DMS79 (cell line): ENCODE measurements at regions not wholly inside any gene's neighbourhood (a gene's known extent, or its start where the extent isn't known, plus 50 kb on each side); places are given as distances from the start of the nearest gene placed in this dataset.
"Not testable (repeated sequence)": the region's sequence is repeated elsewhere in the genome, so short reads cannot be mapped to it uniquely, and the experiment has no call there.

Source experiments
- DNase-seq: peaks from one replicate; lab custom pipeline; 2025; lab: John Stamatoyannopoulos, UW

- DNase-seq: no peak
Measured at GRCh38 chr4:124427095-124427767, 285.3 kb downstream of the ANKRD50 start.

- no peak for DNase-seq
Measured at GRCh38 chr4:124428648-124429047, 283.9 kb downstream of the ANKRD50 start.

GRCh38 chr4:124429746-124430250, 282.7 kb downstream of the ANKRD50 start:
- no peak for DNase-seq

GRCh38 chr4:124431653-124432192, 280.8 kb downstream of the ANKRD50 start:
- DNase-seq: no peak

GRCh38 chr4:124432500-124432899, 280.0 kb downstream of the ANKRD50 start:
- DNase-seq: no peak

GRCh38 chr4:124433044-124433443, 279.5 kb downstream of the ANKRD50 start:
- DNase-seq: no peak

GRCh38 chr4:124433500-124433899, 279.0 kb downstream of the ANKRD50 start:
- no peak for DNase-seq

- DNase-seq: no peak
Measured at GRCh38 chr4:124435274-124435950, 277.1 kb downstream of the ANKRD50 start.

GRCh38 chr4:124437853-124438495, 274.6 kb downstream of the ANKRD50 start:
- DNase-seq: no peak

GRCh38 chr4:124445071-124445470, 267.5 kb downstream of the ANKRD50 start:
- no peak for DNase-seq

- DNase-seq: no peak
Measured at GRCh38 chr4:124449881-124450280, 262.7 kb downstream of the ANKRD50 start.

GRCh38 chr4:124450851-124451250, 261.7 kb downstream of the ANKRD50 start:
- no peak for DNase-seq

GRCh38 chr4:124454772-124455270, 257.7 kb downstream of the ANKRD50 start:
- no peak for DNase-seq

- no peak for DNase-seq
Measured at GRCh38 chr4:124455671-124456070, 256.9 kb downstream of the ANKRD50 start.

- no peak for DNase-seq
Measured at GRCh38 chr4:124459196-124459940, 253.2 kb downstream of the ANKRD50 start.

GRCh38 chr4:124459941-124460310, 252.6 kb downstream of the ANKRD50 start:
- DNase-seq: no peak

GRCh38 chr4:124461592-124461991, 250.9 kb downstream of the ANKRD50 start:
- not testable (repeated sequence) for DNase-seq

GRCh38 chr4:124462954-124463828, 249.3 kb downstream of the ANKRD50 start:
- DNase-seq: no peak

- no peak for DNase-seq
Measured at GRCh38 chr4:124464836-124465235, 247.7 kb downstream of the ANKRD50 start.

- DNase-seq: no peak
Measured at GRCh38 chr4:124468360-124468759, 244.2 kb downstream of the ANKRD50 start.

GRCh38 chr4:124469981-124470380, 242.6 kb downstream of the ANKRD50 start:
- no peak for DNase-seq
